SK-N-SH (cell line): ENCODE measurements at regions not wholly inside any gene's neighbourhood (a gene's known extent, or its start where the extent isn't known, plus 50 kb on each side); places are given as distances from the start of the nearest gene placed in this dataset.

Experiments
- CHD2 ChIP-seq: fragments of 150-350 bp; IDR thresholded peaks from 2 replicates; pipeline ENCODE4 v1.6.1; 2018; ENCODE audit warnings: low read length; ENCODE audit not compliant: partially characterized antibody
- GABPA ChIP-seq: IDR thresholded peaks from 2 replicates; pipeline ENCODE4 v1.4.0; 2012; ENCODE audit warnings: low read depth, mild to moderate bottlenecking
- TF ChIP-seq, protein P1 (sequence below): IDR thresholded peaks from 2 replicates; pipeline ENCODE4 v1.4.0; 2012; ENCODE audit warnings: low read depth, borderline replicate concordance
- TF ChIP-seq, protein P2 (sequence below): fragments of 200-600 bp; sonication (generic); IDR thresholded peaks from 2 replicates; pipeline ENCODE4 v1.6.1; 2017; ENCODE audit warnings: antibody characterized with exemption, mild to moderate bottlenecking, moderate library complexity

DNA sequence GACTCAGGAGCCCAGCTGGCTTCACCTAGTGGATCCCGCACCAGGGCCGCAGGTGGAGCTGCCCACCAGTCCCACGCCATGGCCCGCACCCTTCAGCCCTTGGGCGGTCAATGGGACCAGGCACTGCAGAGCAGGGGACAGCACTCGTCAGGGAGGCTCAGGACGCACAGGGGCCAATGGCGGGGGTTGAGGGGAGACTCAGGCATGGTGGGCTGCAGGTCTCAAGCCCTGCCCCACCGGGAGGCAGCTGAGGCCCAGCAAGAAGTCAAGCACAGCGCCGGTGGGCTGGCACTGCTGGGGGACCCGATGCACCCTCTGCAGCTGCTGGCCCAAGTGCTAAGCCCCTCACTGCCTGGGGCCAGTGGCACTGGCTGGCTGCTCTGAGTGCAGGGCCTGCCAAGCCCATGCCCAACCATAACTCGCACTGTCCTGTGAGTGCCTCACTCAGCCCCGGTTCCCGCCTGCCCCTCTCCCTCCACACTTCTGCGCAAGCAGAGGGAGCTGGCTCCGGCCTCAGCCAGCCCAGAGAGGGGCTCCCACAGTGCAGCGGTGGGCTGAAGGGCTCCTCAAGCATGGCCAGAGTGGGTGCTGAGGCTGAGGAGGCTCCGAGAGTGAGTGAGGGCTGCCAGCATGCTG lies 111.7 kb upstream of the PGR start:
- TF ChIP-seq, protein P1, sequence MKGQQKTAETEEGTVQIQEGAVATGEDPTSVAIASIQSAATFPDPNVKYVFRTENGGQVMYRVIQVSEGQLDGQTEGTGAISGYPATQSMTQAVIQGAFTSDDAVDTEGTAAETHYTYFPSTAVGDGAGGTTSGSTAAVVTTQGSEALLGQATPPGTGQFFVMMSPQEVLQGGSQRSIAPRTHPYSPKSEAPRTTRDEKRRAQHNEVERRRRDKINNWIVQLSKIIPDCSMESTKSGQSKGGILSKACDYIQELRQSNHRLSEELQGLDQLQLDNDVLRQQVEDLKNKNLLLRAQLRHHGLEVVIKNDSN = no peak
- TF ChIP-seq, protein P2, sequence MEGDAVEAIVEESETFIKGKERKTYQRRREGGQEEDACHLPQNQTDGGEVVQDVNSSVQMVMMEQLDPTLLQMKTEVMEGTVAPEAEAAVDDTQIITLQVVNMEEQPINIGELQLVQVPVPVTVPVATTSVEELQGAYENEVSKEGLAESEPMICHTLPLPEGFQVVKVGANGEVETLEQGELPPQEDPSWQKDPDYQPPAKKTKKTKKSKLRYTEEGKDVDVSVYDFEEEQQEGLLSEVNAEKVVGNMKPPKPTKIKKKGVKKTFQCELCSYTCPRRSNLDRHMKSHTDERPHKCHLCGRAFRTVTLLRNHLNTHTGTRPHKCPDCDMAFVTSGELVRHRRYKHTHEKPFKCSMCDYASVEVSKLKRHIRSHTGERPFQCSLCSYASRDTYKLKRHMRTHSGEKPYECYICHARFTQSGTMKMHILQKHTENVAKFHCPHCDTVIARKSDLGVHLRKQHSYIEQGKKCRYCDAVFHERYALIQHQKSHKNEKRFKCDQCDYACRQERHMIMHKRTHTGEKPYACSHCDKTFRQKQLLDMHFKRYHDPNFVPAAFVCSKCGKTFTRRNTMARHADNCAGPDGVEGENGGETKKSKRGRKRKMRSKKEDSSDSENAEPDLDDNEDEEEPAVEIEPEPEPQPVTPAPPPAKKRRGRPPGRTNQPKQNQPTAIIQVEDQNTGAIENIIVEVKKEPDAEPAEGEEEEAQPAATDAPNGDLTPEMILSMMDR = no peak
- TF ChIP-seq GABPA (no peak), CHD2 (no peak)
